Panc1 (cell line): ENCODE measurements at regions not wholly inside any gene's neighbourhood (a gene's known extent, or its start where the extent isn't known, plus 50 kb on each side); places are given as distances from the start of the nearest gene placed in this dataset.

Source experiments
- ATAC-seq: fragments of 200-7000 bp; cut with Tn5 transposase; 2 replicates; pipeline ENCODE4 v1.9.1; 2020; ENCODE audit warnings: mild to moderate bottlenecking, moderate library complexity
- BruUV-seq: library from RNA; stranded (reverse); fragments of 400-500 nt; replicated peaks from 2 replicates; lab custom pipeline; 2021; lab: Mats Ljungman, UMichigan
- CTCF ChIA-PET: fragments of 300-600 bp; sonication (Branson Sonifier 250); formaldehyde crosslinking; loops from one replicate; lab custom pipeline; 2022; ENCODE audit warnings: antibody characterized with exemption; lab: Charles Lee
- POLR2A ChIA-PET: fragments of 300-600 bp; sonication (Branson Sonifier 250); formaldehyde crosslinking; loops from one replicate; lab custom pipeline; 2022; ENCODE audit warnings: antibody characterized with exemption; lab: Charles Lee
- DNase-seq: peaks from one replicate; pipeline ENCODE4 v3.0.0-alpha.2; 2010; ENCODE audit warnings: low read depth, low spot score
- H3K27ac ChIP-seq: 2 replicates; pipeline ENCODE4 v1.5.1; 2011; ENCODE audit warnings: mild to moderate bottlenecking, low read length, inconsistent platforms
- H3K27me3 ChIP-seq: fragments of 200-500 bp; sonication (Bioruptor generic); 2 replicates; pipeline ENCODE4 v1.6.0; 2014; ENCODE audit warnings: low read length, inconsistent platforms; ENCODE audit not compliant: control insufficient read depth, insufficient read depth
- H3K36me3 ChIP-seq: fragments of 200-500 bp; sonication (Bioruptor generic); 2 replicates; pipeline ENCODE4 v1.5.1; 2014; ENCODE audit warnings: inconsistent platforms, mild to moderate bottlenecking, low read length, moderate library complexity; ENCODE audit not compliant: control insufficient read depth, insufficient read depth
- H3K4me1 ChIP-seq: 2 replicates; pipeline ENCODE4 v1.5.1; 2011; ENCODE audit warnings: inconsistent platforms, mild to moderate bottlenecking, low read length, moderate library complexity; ENCODE audit not compliant: control insufficient read depth, insufficient read depth
- H3K4me3 ChIP-seq, 2 experiments: 2 replicates each; pipeline ENCODE4 v1.5.1; 2011 to 2012; ENCODE audit warnings: low read depth in 2 of 2, low read length in 2 of 2, mild to moderate bottlenecking in 2 of 2, inconsistent platforms in 1 of 2, moderate library complexity in 1 of 2
- H3K9me3 ChIP-seq: fragments of 200-500 bp; sonication (Bioruptor generic); 2 replicates; pipeline ENCODE4 v1.5.1; 2014; ENCODE audit warnings: low read depth, mild to moderate bottlenecking, inconsistent platforms, low read length, moderate library complexity; ENCODE audit not compliant: control insufficient read depth, insufficient read depth
- POLR2AphosphoS5 ChIP-seq: IDR thresholded peaks from 2 replicates; pipeline ENCODE4 v1.6.1; 2012; ENCODE audit warnings: mild to moderate bottlenecking, low read depth, low read length, moderate library complexity
- SIN3A ChIP-seq: IDR thresholded peaks from 2 replicates; pipeline ENCODE4 v1.6.1; 2012; ENCODE audit warnings: low read depth, mild to moderate bottlenecking, low read length, moderate library complexity, borderline replicate concordance; ENCODE audit not compliant: insufficient read depth
- TCF7L2 ChIP-seq: IDR thresholded peaks from 2 replicates; pipeline ENCODE4 v1.6.1; 2011; ENCODE audit warnings: mild to moderate bottlenecking, low read depth, low read length, inconsistent platforms
- in situ Hi-C: cut with HindIII; loops from 2 replicates; pipeline ENCODE4 v1.10.0; 2016; ENCODE audit warnings: low sequenced_read_pairs, low pct_unique_long_range_greater_than_20kb
- intact Hi-C: fragments of 100-400 bp; cut with micrococcal nuclease; formaldehyde crosslinking; loops from one replicate; pipeline ENCODE4 v1.10.0; 2022; ENCODE audit not compliant: unreplicated experiment
- TF ChIP-seq, protein P1 (sequence below): fragments of 450-650 bp; IDR thresholded peaks from 2 replicates; pipeline ENCODE4 v1.5.1; 2017; ENCODE audit warnings: mild to moderate bottlenecking
- TF ChIP-seq, protein P2 (sequence below), 2 experiments: IDR thresholded peaks; 2 replicates each; pipeline ENCODE4 v1.6.1; 2011 to 2012; ENCODE audit warnings: low read depth in 2 of 2, control low read depth in 1 of 2, low read length in 1 of 2, mild to moderate bottlenecking in 1 of 2, moderate library complexity in 1 of 2; ENCODE audit not compliant: insufficient read depth in 1 of 2

DNA sequence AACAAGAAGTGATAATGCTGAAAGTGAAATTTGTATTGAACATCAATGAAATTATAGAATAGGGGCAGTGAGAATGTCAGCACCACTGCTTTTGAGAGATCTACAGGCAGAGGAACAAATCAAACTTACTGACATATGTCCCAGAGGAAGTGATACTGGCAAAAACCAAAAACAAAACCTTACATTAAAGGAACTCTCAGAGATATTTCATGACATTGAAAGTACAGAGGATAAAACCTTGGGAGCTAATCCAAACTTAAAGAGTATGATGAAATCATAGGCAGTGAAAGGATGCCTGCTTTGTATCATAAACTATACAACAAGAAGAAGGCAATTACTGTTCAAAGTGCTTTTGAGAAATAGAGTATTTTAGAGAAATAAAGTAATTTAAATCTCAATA lies 90.4 kb upstream of the SV2C start:
- no peak for DNase-seq
- TF ChIP-seq, protein P1, sequence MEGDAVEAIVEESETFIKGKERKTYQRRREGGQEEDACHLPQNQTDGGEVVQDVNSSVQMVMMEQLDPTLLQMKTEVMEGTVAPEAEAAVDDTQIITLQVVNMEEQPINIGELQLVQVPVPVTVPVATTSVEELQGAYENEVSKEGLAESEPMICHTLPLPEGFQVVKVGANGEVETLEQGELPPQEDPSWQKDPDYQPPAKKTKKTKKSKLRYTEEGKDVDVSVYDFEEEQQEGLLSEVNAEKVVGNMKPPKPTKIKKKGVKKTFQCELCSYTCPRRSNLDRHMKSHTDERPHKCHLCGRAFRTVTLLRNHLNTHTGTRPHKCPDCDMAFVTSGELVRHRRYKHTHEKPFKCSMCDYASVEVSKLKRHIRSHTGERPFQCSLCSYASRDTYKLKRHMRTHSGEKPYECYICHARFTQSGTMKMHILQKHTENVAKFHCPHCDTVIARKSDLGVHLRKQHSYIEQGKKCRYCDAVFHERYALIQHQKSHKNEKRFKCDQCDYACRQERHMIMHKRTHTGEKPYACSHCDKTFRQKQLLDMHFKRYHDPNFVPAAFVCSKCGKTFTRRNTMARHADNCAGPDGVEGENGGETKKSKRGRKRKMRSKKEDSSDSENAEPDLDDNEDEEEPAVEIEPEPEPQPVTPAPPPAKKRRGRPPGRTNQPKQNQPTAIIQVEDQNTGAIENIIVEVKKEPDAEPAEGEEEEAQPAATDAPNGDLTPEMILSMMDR: no peak
- TF ChIP-seq TCF7L2 (no peak), SIN3A (no peak), POLR2AphosphoS5 (no peak)
- TF ChIP-seq, protein P2, sequence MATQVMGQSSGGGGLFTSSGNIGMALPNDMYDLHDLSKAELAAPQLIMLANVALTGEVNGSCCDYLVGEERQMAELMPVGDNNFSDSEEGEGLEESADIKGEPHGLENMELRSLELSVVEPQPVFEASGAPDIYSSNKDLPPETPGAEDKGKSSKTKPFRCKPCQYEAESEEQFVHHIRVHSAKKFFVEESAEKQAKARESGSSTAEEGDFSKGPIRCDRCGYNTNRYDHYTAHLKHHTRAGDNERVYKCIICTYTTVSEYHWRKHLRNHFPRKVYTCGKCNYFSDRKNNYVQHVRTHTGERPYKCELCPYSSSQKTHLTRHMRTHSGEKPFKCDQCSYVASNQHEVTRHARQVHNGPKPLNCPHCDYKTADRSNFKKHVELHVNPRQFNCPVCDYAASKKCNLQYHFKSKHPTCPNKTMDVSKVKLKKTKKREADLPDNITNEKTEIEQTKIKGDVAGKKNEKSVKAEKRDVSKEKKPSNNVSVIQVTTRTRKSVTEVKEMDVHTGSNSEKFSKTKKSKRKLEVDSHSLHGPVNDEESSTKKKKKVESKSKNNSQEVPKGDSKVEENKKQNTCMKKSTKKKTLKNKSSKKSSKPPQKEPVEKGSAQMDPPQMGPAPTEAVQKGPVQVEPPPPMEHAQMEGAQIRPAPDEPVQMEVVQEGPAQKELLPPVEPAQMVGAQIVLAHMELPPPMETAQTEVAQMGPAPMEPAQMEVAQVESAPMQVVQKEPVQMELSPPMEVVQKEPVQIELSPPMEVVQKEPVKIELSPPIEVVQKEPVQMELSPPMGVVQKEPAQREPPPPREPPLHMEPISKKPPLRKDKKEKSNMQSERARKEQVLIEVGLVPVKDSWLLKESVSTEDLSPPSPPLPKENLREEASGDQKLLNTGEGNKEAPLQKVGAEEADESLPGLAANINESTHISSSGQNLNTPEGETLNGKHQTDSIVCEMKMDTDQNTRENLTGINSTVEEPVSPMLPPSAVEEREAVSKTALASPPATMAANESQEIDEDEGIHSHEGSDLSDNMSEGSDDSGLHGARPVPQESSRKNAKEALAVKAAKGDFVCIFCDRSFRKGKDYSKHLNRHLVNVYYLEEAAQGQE (IDR thresholded peaks at IDR 0.05; ENCODE audit: insufficient read depth in 1 of 2, low read depth in 2 of 2, low read length in 1 of 2): no peak

DNA sequence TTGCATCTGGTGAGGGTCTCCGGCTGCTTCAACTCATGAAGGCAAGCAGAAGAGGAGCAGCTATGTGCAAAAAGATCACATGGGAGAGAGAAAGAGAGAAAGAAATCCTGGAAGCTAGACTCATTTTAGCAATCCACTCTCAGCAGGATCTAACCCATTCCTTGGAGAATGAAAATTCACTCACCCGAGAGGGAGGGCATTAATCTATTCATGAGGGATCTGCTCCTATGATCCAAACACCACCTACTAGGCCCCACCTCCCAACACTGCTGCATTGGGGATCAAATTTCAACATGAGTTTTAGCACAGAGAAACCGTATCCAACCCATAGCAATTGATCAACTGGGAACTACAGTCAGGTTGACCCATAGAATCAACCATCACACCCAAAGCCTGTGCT lies 98.1 kb upstream of the SV2C start:
- intact Hi-C loops (no loop called here), in situ Hi-C loops (no loop called here)
- DNase-seq (no peak), ATAC-seq (no peak)
- Histone ChIP-seq H3K4me1 (no peaks in the 10 kb centered on the region), H3K27me3 (no peaks in the 10 kb centered on the region), H3K4me3 (no peak overlapping the region), H3K9me3 (no peaks in the 10 kb centered on the region), H3K36me3 (no peaks in the 10 kb centered on the region), H3K27ac (no peak overlapping the region)
- POLR2A ChIA-PET: no interaction called here
- TF ChIP-seq SIN3A (no peak), TCF7L2 (no peak), POLR2AphosphoS5 (no peak)
- TF ChIP-seq, protein P1: no peak
- TF ChIP-seq, protein P2 (IDR thresholded peaks at IDR 0.05; ENCODE audit: insufficient read depth in 1 of 2, low read depth in 2 of 2, low read length in 1 of 2): no peak
- no TSS peak for BruUV-seq
- CTCF ChIA-PET: no interaction called here

More for the DNA sequence above, 90.4 kb upstream of the SV2C start:
- Histone ChIP-seq H3K9me3 (no peaks in the 10 kb centered on the region), H3K27ac (no peak overlapping the region), H3K4me1 (no peaks in the 10 kb centered on the region), H3K36me3 (no peaks in the 10 kb centered on the region), H3K4me3 (no peak overlapping the region), H3K27me3 (no peaks in the 10 kb centered on the region)
- POLR2A ChIA-PET: no interaction called here
- CTCF ChIA-PET: no interaction called here
- no peak for ATAC-seq
- intact Hi-C loops: no loop called here
- in situ Hi-C loops: no loop called here
- BruUV-seq: no TSS peak
